ENCODE measurements at regions not wholly inside any gene's neighbourhood (a gene's known extent, or its start where the extent isn't known, plus 50 kb on each side); places are given as distances from the start of the nearest gene placed in this dataset.
"Not testable (repeated sequence)": the region's sequence is repeated elsewhere in the genome, so short reads cannot be mapped to it uniquely, and the experiment has no call there.

DNA sequence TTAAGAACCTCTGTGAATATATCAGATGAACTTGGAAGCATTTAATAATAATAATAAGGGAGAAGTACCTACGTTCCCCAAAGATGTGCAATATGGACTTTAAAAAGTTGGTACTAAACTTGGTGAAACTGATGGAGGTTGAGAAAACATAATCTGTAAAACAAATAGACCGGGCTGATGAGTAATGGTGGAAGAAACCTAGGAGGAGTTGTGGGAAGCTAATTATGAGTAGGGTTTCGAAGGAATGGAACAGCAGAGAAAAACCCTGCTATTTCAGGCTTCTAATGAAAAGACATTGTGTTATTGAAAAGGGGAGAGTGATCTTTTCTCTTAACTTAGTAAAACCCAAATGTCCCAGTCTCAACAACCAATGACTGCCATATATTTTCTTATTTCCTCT, 229.3 kb downstream of the PCSK1 start:
- no peak for DNase-seq (ENCODE audit: low read depth in 2 of 2)

DNA sequence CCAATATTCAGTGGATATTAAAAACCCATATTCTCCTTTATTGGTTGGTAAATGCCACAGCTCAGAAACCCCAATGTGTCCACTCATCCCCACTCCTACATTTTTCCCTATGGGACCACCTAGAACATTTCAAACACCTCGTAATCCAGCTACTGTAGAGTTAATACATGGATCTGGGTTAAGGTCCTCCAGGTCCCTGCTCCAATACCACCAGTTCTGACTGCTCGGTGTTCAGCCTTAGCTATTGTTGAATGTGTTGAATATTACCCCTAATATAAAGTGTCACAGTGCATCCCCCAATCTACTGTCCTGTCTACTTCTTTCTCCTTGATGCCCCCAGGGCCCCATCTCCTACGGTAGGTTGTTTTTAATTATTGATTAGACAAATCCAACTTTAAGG, 231.5 kb downstream of the PCSK1 start:
- no peak for DNase-seq (ENCODE audit: low read depth in 2 of 2)

DNA sequence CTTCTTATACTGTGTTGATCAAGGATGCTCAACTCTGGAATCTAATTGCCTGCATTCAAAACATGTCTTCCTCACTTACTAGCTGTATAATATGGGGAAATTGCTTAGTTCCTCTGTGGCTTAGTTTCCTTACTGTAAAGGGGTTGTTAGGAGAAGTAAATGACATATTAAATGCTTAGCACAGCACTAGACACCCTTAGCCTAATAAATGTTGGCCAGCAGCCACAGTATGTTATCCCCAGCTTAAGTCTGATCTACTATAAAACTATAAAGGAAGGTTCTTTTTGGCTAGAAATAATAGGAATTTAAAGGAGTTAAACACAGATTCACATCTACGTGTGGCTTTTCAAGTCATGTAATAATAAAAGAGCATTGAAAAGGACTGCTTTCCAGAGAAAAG, 232.4 kb downstream of the PCSK1 start:
- DNase-seq (ENCODE audit: low read depth in 2 of 2) = no peak

DNA sequence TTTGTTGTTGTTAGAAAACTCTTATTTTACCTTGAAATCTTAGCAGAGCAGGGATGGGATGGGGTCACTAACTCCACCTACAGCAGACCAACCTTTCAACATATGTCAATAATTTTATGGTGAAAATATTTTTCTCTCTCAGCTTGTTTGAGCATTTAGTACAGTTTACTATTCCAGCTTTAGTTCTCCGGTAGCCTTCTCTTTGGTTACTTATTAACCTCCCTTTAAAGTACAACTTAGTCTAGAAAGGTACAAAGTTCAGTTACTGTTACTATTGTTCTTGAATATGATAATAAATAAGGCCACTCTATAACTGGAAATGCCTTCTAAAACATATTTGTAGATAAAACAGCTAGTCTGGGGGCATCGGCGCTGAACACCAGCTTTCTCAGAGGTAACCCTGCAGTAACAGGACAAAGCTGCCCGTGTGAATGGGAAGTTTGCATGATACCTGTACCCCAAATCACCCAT, 233.3 kb downstream of the PCSK1 start:
- no peak for DNase-seq (ENCODE audit: low read depth in 2 of 2)

DNA sequence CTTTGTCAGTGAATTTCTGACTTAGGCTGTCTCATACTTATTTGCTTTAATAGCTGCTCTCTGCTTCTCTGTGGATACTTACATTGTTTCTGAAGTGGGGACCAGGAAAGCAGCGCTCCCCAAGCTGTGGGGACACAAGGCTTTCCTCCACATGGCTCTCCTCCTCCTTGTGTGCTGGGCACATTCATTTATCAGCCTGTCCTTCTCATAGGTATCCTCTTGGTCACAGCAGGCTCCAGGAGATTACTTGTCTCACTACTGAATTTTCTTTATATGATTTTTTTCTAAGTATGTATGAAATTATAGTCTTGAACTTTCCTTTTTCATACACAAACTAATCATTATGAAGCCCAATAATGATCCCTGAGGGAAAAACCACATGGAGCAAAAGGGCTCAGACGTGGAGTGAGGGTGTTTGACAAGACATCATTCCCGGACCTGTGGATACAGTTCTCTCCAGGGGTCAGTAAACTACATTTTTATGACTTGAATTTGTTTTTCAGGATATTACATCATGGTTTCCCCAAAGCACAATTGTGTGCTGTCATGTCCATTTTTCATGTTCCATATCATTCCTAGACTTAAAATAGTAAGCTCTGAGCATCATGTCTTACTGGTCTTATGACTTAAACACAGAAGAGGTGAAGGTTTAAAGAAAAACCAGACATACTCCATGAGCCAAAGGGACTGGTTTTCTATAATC, 234.5 kb downstream of the PCSK1 start:
- DNase-seq (ENCODE audit: low read depth in 2 of 2) = no peak

DNA sequence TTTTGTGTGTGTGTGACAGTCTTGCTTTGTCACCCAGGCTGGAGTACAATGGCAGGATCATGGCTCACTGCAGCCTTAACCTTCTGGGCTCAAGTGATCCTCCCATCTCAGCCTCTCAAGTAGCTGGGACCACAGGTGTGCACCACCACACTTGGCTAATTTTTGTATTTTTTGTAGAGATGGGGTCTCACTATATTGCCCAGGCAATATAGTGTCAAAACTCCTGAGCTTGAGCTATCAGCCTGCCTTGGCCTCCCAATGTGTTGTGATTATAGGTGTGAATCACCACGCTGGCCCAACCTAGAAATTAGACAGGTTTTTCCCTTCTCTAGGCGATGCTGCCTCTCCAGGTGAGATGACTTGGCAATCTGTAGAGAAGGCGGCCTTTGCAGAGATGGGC, 235.3 kb downstream of the PCSK1 start:
- DNase-seq (ENCODE audit: low read depth in 2 of 2) = not testable (repeated sequence)

DNA sequence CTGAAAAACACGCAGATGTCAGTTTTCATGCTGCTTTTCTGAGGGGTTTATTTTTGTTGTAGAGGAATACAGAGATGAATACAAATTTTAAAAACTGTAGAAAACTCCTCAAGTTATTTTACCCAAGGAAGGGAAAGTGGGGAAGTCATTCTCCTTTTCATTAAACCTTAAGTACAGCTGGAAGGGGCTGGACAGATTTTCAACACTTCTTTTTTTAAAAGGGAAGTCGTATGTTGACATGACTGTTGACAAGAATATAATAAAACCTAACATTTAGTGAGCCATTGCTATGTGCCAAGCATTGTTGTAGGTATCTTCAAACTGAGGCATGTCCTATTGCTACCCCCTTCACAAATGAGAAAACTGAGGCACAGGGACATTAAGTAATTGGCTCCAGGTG, 235.7 kb upstream of the ELL2 start:
- DNase-seq (ENCODE audit: low read depth in 2 of 2) = no peak

DNA sequence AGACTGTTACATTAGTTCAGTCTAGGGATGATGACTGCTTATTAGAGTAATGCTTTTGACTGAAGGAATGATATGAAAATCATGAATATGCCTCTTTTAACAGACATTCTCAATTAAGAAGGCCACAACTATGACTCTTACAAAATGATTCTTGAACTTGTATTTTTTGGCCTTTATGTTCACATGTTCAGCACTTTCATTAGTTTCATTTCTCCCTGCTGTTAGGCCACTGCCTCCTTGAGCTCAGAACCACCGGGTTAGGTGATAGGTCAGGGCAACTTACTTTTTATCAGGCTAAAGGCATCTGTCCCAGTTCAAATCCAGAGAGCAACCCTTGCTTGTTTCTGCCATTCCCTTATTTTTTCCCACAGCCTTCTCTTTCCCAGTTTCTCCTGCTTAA, 235.2 kb upstream of the ELL2 start:
- DNase-seq (ENCODE audit: low read depth in 2 of 2) = no peak

DNA sequence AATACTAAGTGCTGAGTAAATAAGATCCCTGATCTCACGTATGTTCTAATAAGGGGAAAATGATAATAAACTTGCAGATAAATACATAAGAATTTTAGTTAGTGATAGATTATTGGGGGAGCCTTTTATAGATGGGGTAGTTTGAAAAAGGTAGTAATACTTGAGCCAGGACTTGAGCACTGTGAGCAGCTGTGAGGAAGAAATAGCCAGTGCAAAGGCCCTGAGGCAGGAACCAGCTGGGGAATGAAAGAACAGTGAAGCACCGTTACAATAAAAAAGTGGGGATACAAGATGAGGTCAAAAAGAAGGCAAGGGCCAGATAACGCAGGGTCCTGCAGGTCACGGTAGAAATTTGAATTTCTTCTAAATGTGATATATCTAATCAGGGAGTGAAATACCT, 234.8 kb upstream of the ELL2 start:
- no peak for DNase-seq (ENCODE audit: low read depth in 2 of 2)

DNA sequence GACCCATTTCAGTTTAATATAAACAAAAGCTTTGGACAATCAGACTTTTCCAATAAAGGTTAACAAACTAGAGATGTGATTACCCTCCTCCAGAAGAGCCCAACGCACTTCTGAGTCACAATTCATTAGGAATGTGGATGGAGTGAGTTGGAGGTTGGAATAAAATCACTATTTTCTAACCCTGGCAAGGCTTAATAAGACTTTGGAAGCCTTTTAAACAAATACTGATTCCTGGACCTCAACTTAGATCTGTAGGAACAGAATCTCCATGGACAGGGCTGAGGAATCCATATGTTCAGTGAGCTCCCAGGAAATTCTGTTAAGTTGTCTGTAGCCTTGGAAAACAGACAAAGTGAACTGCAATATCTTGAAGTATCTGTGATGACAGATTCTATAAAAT, 233.5 kb upstream of the ELL2 start:
- DNase-seq (ENCODE audit: low read depth in 2 of 2) = no peak

DNA sequence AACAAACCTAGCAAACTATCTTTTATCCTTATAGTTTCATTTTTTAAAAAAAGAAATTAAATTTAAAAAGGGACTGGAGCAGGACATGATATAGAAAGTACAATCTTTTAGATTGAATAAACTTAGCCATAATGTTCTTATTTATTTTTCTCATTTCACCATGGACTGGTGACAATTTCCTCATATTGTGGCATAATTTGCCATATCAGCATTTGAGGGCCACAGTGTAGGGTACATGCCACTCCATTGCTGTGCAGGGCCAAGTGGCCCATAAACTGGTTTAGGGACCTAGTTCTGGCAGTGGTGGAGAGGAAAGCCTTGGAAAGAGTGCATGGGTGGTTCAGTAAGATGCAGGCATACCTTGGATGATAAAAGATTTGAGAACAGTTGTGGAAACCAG, 232.9 kb upstream of the ELL2 start:
- DNase-seq (ENCODE audit: low read depth in 2 of 2) = no peak

DNA sequence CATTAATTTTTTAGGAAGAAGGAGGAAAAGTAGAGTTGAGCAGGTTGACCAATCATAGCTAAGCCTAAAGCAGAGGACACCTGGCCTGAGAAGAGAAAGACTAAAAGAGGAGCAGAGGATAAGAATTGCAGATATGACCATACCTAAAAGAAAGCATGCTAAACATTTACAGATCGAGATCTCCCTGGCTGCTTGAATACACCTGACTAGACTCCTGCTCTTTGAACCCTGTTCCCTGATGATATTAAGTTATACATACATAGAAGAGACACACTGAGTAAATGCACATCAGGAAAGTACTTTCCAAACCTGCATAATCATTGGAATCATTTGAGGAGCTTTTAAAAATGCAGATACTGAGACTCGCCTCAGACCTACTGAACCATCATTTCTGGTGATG, 232.3 kb upstream of the ELL2 start:
- DNase-seq (ENCODE audit: low read depth in 2 of 2) = no peak

DNA sequence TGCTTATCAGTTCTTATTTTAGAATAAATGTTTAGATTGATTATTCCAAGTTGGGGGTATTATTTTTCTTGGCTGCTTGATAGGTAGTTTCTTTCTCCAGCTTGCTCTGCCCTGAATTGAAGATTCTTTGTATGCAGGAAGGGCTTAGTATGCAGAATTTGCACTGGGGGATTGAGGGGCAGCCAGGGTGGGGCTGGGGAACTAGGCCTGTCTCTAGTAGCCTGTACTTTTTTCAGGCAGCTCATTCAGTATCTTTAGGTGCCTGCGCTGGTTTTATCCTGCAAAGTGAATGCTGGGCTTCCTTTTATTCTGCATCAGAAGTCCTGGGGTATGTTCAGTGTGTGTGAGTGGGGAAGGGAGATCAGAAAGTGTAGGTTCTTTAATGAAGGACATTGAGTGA, 228.3 kb upstream of the ELL2 start:
- no peak for DNase-seq (ENCODE audit: low read depth in 2 of 2)

DNA sequence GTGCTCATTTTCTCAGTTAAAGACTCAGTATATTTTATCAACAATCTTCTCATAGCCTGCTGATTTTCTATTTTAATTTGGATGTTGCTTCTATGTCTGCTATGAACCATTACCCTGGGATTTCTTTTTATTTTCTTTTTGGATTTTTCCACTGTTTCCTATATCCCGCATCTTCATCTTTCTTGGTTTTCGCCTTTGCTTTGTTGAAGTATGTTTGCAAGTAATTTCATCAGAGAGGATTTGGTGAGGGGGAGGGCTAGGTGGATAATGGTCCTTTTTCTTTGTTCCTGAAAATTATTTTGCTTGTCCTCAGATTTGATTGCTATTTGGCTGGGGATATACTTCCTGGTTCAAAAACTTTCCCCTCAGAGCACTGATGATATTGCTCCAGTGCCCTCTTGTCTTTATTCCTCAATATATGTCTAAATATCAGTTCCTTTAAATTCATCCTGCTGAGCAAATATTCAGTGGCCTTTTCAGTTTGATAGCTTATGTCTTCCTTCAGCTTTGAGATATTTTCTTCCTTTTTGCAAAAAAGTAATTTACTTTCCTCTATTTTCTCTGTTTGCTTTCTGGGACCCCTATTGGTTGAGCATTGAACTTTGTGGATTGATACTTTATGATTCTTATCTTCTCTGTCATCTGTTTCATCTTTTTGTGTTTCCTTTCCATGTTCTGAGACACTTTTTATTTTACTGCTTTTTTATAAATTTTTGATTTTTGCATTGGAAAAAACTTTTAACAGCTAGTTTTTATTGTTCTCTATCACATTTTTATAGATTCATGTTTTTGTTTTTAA, 227.6 kb upstream of the ELL2 start:
- DNase-seq (ENCODE audit: low read depth in 2 of 2) = no peak

DNA sequence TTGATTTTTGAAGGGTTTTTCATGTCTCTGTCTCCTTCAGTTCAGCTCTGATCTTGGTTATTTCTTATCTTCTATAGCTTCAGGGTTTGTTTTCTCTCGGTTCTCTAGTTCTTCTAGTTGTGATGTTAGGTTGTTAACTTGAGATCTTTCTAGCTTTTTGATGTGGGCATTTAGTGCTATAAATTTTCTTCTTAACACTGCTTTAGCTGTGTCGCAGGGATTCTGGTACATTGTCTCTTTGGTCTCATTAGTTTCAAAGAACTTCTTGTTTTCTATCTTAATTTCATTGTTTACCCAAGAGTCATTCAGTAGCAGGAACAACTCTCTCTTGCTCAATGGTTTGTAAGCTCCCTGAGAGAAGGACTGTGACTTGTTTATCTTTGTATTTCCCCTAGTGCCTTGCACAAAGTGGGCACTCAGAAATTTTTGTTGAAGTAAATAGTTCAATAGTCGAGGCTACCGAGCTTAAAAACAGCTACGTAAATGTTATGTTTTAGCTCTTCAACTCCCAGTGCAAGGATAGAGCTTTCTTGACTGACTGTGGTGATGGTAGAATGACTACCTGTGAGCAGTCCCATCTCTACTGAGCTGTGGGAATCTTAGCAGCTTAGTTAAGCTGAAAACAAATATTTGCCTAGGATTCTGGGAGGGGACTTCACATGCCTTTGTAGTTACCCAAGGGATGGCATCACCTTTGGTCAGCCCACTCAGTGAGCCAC, 225.8 kb upstream of the ELL2 start:
- DNase-seq (ENCODE audit: low read depth in 2 of 2) = no peak

DNA sequence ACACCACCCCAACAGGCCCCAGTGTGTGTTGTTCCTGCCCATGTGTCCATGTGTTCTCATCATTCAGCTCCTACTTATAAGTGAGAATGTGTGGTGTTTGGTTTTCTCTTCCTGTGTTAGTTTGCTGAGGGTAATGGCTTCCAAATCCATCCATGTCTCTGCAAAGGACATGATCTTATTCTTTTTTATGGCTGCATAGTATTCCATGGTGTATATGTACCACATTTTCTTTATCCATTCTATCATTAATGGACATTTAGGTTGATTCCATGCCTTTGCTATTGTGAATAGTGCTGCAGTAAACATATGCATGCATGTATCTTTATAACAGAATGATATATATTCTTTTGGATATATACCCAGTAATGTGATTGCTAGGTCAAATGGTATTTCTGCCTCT, 222.9 kb upstream of the ELL2 start:
- not testable (repeated sequence) for DNase-seq (ENCODE audit: low read depth in 2 of 2)

DNA sequence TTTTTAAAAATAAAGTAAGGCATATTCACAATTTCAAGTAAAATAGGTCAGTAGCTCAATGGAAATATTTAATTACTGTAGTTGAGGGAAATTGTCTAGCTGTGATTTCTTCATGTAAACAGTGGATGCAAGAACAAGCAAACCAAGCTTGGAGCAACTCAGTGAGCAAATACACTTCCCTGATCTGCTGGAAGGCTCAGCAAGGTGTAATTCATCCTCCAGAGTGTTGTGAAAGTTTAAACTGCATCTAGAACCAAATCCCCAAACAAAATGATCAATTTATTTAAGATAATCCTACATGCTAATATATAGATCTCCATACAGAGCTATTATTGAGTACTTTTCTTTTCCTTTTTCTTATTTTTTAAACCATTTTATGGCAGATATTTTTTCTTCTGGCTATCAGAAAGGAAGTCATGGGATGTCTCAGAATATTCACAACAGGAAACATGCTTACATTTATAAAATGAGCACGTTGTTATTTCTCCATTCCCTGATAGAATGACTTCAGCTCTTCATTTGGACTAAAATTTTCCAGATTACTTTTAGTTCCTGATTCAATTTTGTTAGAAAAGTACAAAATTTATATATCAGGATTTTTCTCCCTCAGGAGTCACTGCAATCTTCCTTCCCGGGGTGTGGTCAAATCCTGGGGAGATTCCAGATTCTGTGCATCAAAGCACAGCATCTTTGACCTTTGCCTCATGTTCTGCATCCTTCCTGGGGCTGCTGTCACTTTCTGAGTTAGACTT, 219.2 kb upstream of the ELL2 start:
- no peak for DNase-seq (ENCODE audit: low read depth in 2 of 2)

DNA sequence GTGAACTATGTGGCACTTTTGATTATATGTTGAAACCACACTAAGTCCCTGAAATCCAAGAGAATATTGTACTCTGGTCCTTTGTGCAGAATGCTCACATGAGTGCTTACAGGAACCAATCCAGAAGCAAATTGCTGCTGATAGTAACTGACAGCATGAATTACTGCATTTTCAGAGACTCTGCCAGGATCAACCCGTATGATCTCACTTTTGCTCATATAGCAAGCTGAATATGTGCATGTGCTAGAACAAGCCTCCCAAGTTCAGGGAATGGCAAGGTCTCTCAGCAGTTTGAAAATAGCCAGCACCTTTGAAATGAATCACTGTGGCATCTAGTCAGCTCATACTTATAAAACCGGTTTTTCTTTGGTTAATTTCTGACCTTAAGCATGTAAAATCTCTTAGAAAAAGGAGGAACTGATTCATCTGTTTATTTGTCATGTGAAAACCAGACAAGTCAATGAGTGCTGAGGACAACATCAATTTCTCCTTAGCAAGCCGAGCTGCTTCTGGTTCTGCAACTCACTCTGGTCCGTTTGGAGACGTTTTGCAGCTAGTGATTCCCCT, 215.7 kb upstream of the ELL2 start:
- DNase-seq (ENCODE audit: low read depth in 2 of 2) = no peak

DNA sequence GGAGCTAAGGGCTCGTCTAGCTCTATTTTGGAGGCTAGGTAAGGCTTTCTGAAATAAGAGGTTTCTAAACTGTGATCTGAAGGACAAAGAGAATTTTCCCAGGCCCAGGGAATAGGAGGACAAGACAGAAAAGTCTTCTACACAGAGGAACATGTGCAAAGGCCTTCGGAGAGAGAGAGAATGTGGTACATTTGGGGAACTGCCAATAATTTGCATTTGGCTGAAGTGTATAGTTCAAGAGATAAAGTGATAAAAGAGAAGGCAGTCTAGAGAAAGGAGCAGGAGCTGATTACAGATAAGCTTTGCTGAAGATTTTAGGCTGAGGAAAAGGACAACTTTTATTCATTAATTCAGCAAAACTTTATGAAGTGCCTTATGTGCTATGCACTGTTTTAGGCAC, 214.4 kb upstream of the ELL2 start:
- no peak for DNase-seq (ENCODE audit: low read depth in 2 of 2)

DNA sequence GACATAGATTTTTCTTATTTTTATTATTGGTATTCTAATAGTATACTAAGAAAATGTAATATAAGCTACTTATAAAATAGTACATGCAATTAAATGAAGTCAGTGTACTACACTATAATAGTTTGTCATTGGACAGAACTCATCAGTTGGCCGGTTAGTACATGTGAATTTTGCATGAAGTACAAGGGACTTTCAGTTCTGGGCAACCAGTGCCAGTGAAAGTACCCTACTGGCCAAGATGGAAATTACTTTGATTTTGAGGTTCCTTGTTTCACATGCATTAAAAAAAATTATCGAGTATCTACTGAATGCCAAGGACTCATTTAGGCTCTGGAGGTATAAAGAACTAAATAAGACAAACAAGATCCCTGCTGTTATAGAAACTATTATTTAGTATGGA, 213.4 kb upstream of the ELL2 start:
- DNase-seq (ENCODE audit: low read depth in 2 of 2) = no peak

DNA sequence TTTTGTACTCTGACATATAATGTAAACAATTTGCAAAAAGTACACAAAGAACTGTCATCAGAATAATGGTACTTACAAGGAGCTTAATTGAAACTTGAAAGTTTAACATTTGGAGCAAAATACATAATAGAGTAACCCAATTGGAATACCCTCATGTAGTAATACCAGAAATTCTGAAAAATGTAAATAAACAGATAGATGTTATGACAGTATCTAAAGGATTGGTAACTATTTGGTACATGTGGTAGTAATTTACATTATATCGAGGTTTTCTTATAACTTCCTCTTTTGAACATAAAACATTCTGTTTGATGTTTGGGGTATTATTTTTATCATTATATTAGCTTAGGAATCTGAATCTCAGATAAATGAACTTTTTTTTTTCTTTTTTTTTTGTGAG, 211.7 kb upstream of the ELL2 start:
- no peak for DNase-seq (ENCODE audit: low read depth in 2 of 2)

DNA sequence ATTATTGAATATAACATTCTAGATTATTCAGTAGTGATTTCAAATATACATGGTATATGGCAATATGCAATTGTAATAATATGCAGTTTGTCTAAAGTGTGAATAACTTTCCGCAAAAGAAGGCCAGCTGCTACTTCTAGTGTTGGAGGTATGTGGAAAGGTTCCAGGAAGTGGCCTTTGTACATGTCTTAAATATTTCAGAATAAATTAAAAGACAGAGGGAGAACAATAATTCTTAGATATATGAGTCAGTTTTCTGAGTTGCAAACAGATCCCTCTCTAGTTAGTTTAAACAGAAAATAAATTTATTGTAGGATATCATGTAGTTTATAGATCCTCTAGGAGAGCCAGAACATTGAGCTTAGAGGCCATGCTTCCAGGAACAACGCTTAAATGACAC, 210.8 kb upstream of the ELL2 start:
- DNase-seq (ENCODE audit: low read depth in 2 of 2) = no peak

All from stimulated activated CD8-positive, alpha-beta memory T cell treated with anti-CD3 and anti-CD28 coated beads, Interleukin-7, amount 100 ng/mL, for 1 hour (primary cell).